GM18867 (cell line): ENCODE measurements at regions not wholly inside any gene's neighbourhood (a gene's known extent, or its start where the extent isn't known, plus 50 kb on each side); places are given as distances from the start of the nearest gene placed in this dataset.
"Not testable (repeated sequence)": the region's sequence is repeated elsewhere in the genome, so short reads cannot be mapped to it uniquely, and the experiment has no call there.

Experiments
- ATAC-seq: cut with Tn5 transposase; IDR thresholded peaks from one replicate; pipeline ENCODE4 v1.9.1; 2021; ENCODE audit warnings: mild to moderate bottlenecking, moderate library complexity; ENCODE audit not compliant: unreplicated experiment

DNA sequence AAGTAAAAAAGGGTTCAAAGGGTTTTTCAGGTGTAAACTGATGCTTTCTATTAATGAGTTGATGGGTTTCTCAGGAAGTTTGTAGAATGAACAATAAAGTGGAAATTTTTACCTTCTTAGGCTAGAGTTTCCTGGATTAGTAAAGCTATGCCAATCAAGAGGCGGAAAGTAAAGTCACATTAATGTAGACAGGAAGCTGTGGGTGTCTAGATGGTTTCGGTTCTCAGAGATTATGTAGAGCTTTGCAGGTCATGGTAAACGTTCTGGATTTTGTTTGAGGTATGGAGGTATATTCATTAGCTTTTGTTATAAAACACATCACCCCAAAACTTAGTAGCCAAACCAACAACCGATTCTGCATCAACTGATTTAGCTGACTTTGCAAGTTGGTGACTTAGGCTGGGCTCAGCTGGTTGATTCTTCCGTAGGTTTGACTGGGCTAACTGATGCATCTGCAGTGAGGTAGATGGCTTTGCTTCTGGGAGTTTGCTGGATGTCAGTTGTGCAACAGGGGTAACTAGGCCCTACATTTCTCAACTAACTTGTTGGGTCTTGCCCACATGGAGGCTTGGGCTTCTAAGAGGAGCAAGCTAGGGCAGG is 273.8 kb downstream of the MSX2 start:
- no peak for ATAC-seq

DNA sequence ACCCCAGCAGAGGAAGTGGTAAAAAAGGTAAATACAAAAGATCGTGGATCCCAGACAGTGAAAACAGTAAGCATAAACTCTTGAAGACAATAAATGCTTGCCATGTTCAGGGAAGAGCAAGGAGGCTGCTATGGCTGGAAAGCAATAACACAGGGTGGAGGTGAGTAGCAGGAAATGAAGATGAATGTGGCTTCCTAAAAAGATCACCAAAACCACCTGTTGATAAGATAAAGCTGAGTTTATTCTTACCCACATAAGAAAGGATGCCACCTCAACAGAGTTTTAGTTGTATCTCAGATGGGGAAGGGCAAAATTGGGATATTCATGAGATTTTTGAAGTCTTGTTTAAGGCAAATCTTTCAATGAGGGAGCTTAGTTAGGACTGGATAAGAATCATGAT is 273.3 kb downstream of the MSX2 start:
- ATAC-seq: no peak

DNA sequence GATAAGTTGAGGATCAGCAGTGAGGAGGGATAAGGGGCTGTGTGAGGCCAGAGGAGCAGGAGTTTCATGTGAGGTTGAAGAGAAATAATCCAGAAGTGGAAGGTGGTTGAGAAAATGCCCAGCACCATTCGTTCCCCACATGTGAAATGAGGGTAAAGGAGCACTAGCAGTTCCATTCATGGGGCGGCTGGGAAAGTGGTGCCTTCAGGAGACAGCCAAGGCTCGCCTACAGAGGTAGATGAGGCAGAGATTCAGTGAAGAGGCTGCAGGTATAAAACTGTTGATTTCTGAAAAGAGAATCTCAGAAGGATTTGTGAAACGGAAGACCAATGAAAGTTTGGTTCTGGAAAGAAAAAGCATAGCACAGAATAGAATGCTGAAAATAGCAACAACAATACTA is 272.6 kb downstream of the MSX2 start:
- ATAC-seq: no peak

DNA sequence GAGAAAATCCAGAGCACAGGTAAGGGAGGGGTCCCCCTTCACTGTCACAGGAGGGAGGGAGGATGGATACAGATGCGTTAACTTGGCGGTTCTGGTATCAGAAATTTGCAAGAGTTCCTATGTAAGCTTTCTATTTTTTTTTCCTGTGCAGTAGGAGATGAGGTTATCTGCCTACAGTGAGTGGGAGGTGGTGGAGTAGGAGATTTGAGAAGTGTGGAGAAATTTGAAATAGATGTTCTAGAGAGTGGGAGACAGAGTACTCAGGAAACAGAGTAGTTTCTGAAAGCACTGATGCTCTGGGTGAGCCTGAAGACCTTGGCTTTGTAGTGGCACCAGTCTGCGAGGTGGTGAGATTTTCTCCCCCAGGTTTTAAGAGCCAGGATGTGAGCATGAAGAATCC is 271.4 kb downstream of the MSX2 start:
- no peak for ATAC-seq

DNA sequence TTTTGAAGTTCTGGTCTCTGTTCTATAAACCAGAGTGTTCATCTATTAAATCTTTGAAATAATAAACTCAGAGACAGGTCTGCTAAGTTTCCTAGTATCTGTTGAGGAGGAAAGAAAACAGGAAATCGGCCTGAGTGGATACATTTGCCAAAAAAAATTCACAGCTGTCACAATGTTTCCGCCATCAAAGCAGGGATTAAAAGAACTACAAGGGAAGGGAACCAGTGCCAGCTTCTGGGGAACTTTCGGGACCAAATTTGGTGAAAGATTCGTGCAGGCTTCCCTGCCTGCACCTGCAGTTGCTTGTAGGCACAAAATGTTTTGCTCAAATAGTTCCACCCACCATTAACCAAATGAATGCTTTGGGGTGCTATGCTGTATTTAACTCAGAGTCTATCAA is 267.5 kb downstream of the MSX2 start:
- no peak for ATAC-seq

DNA sequence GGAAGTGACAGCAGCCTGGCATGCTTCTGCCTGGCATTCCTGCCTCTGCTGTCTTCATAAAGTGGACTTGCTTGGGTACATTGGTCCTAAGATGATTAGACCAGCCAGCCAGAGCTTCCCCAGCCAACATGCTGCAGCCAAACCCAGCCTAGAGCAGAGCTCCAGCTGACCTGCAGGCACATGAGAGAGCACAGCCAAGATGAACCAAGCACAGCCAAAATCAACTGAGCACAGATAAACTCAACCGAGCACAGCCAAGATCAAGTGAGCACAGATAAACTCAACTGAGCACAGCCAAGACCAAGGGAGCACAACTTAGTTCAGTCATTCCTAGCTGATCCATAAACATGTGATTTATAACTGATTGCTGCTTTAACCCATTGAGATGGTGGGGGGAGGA is 266.5 kb downstream of the MSX2 start:
- no peak for ATAC-seq

DNA sequence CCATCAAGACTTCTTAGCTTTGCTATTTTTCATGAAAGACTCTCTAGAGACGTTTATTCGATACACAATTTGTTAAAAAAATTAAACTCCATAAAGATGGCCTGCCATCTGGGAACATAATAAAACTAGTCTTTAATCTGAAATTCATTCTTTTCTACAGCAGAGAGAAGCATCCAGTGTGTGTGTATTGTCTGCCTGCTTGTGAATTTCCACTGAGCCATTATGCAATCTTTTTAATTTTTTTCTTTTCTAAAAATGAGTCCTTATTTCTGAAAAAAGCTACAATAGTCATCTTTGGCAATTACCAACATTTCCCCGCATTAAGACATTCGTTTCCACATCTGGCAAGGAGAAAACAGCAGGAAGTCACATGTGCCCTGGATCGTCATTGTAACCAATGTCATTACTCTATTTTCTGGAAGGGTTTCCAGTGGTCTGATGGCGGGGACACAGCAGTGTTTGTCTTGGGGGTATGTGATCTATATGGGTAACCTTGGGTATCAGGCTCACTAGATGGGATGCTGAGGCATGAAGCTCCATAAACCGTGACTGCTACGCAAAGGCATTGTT is 263.1 kb downstream of the MSX2 start:
- no peak for ATAC-seq

DNA sequence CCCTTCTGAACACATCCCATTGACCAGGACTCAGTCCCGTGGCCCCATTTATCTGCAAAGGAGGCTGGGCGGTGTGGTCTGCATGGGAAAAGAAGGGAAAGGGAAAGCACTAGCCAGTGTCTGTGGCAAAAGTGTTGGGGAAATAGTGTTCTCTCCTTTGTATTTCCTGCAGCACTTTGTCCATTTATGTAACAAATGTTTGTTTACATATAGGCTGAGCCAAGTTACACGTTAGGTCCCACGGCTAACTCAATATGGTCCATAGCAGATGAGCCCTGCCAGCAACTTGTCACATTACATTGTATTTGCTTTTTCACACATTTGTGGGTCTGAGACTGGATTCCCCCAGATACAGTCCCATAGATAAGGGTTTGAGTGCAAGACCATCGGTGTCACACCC is 260.5 kb downstream of the MSX2 start:
- ATAC-seq: no peak

DNA sequence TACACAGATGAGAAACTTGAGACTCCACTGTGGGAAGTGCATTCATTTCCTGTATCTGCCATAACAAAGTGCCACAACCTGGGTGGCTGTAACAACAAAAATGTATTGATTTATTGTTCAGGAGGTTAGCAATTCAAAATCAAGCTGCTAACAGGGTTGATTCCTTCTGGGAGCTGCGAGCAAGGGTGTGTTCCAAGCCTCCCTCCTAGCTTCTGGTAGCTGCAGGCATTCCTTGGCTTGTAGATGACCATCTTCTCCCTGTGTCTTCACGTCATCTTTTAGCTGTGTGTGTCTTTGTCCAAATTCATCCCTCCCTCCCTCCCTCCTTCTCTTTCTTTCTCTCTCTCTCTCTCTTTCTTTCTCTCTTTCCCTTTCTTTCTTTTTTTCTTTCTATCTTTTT is 258.1 kb downstream of the MSX2 start:
- ATAC-seq: no peak

DNA sequence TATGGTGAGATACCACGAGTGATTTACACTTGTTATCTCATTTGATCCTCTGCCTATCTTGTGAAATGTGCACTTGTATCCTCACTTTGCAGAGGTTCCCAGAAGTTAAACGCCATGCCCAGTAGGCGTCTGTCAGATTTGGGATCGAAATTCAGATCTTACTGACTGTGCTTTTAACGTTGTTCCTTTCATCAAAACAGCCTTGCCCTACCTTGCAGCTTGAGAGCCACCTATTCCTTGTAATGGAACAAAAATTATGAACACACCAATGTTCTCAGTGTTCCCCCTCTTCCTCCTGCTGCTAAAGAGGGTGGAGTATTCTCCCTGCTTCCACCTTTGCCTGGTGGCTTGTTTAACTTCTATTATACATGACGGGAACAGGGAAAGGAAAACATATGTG is 257.0 kb downstream of the MSX2 start:
- ATAC-seq: no peak

DNA sequence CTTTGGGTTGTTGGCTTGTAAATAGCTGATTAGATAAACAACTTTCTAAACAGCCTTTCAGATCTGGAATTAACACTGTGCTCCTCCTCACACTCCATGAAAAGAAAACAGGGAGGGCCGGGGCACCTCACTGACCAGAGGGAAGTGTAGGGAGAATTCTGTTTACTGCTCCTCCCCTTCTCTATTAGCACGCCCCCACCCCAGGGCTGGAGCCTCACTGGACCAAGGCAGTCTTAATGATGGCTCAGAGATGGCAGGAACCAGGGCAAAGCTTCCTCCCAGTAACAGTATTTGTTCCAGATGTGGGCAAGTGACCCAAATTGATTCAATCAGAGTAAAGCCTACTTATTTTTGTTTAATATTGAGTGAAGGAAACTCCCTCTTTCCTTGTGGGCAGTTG is 256.6 kb downstream of the MSX2 start:
- ATAC-seq: no peak

DNA sequence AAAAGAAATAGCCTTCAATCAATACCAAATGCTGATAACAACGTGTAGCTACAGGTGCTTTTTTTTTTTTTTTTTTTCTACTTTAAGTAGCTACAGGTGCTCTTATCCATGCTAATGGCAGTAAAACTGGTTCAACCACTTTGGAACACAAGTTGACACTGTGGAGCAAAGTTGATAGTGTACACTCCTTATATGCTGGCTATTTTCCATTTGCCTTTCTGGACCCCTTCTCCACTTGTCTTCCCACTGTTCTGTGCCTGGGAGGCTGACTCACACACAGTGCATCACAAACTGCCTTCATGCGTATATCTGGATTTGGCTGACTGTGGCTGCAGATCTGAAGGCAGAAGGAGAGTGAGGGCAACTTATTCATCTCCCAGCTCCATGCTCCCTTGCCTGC is 247.9 kb downstream of the MSX2 start:
- no peak for ATAC-seq

DNA sequence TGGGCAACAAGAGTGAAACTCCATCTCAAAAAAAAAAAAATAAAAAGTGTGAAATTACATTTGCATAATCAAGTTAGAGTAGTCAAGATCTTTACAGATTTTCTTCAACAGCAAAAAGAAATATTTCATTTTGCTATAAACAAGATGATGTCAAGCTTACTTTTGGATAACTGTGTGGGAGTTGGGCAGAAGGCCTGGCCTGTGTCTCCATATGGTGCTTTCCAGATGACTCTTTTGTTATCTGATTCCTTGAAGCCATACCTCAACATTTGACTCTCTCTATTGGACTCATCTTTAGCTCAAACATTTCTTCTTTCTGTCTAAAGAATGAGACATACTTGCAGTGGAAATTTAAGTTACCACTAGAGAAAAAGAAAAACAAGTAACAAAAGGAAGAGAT is 246.8 kb downstream of the MSX2 start:
- no peak for ATAC-seq

DNA sequence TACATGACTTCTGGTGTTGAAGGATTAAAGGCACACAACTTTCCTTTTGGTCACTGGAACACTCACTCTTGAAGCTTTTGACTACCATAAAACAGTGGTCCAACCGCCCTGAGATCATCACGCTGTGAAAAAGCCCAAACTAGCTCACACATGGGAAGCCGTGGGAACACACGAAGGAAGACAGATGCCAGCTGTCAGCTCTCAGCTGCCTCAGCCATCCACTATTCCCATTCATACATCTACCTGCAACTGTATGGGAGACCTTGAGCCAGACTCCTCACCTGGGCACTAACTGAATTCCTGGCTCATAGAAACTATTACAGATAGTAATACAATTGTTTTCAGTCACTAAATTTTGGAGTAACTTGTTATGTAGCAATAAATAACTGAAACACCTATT is 246.1 kb downstream of the MSX2 start:
- ATAC-seq: no peak

DNA sequence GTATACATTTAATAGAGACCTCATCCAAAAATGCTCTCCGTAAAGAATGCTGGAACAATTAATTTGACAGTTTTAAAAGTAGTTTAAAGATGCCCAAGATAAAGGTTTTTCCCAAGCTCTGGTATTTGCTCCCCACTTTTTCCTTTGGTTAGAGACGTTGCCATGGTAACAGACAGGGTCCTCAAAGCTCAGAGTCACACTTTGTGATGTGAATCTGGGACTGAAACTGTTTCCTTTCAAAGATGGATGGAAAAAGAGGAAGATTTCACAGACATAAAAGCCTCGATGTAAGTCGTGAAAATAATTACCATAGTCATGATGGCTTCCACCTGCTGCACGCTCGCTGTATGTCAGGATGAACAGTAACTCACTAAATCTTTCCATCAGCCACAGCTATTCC is 229.5 kb downstream of the MSX2 start:
- no peak for ATAC-seq

DNA sequence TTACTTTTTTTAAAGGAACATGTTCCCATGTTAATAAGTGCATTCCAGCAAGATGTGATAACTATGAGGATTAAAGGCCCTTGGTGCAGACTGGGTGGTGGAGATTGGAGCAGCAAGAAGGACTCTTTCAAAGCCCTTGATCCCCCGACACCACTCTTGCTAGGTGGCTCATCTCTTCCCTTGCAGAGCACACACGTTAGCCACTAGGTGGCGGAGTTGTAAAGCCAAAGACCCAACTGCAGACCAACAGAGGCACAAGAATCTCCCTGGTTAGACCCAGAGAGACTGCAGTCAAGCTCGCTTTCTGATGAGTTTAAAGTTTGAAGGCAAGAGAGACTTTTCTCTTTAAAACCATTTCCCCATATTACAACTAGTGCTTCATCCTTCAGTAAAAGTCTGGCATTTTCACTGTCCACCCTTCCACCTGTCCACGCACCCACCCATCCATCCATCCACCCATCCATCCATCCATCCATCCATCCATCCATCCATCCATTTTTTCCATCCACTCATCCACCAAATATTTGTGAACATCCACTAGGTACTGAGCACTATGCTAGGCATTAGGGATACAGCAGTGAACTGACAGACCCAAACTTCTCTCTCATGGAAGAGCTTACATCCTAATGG is 226.9 kb downstream of the MSX2 start:
- peak; percentile 71 for ATAC-seq

DNA sequence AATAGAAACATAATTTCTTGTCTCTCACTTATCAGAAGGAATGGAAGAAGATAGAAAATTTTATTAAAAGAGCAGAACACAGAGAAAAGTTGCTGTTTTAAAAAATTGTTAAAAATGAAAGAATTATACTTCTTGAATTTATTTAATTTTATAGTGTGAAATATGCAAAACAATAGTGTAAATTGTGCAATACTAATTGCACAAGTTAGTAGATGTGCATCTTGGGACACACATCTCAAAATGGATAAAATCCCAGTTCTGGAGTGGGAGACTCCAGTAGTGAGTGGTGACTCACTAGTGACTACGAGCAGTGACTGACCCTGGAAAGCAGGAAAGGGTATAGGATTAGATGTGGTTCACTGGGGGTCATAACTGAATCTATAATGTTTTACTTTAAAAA is 223.2 kb downstream of the MSX2 start:
- ATAC-seq: no peak

DNA sequence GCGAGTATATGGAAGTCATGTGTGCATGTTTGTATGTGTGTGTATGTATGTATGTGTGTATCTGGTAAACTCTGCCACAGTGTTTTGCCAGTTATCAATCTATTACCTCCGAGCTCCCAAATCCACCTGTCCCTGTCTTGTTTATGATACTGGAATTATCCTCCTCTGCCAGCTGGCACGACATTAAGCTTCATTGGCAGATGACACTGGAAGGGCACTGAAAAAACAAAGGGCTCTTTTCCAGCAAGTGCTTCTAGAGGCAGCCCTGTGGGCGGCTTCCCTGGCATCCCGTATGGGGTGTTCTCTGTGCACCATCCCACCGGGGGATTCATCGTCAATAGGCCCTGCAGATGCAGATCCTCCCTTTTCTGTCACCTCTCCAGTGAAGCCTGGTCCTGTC is 221.5 kb downstream of the MSX2 start:
- no peak for ATAC-seq

DNA sequence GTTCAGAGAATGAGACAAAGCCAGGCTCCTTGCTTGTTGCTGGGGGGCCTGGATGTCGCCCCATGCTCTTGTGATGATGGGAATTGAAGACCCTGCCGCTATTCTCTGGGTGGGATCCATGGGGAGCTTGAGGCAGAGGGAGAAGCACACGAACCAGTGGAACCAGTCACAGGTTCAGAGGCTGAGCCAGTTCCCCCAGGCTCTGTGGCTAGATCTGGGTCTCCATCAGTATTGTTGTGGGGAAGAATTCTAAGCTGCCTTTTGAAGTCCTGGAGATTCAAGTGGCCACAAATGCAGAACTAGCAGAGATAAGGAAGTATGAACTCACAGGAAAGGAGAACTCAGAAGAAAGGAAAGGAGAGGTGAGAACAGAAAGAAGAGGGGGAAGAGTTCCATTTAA is 219.4 kb downstream of the MSX2 start:
- no peak for ATAC-seq

DNA sequence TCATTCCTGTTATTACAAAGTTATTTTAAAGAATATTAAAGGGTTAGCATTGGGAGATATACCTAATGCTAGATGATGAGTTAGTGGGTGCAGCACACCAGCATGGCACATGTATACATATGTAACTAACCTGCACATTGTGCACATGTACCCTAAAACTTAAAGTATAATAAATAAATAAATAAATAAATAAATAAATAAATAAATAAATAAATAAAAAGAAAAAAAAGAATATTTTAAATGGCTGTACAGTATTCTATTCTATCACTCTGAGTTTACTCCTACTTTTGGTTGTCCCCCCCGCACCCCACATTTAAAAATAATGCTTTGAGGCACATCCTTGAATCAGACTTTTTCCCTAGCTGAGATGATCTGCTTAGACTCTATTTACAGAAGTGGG is 218.6 kb downstream of the MSX2 start:
- ATAC-seq: not testable (repeated sequence)

DNA sequence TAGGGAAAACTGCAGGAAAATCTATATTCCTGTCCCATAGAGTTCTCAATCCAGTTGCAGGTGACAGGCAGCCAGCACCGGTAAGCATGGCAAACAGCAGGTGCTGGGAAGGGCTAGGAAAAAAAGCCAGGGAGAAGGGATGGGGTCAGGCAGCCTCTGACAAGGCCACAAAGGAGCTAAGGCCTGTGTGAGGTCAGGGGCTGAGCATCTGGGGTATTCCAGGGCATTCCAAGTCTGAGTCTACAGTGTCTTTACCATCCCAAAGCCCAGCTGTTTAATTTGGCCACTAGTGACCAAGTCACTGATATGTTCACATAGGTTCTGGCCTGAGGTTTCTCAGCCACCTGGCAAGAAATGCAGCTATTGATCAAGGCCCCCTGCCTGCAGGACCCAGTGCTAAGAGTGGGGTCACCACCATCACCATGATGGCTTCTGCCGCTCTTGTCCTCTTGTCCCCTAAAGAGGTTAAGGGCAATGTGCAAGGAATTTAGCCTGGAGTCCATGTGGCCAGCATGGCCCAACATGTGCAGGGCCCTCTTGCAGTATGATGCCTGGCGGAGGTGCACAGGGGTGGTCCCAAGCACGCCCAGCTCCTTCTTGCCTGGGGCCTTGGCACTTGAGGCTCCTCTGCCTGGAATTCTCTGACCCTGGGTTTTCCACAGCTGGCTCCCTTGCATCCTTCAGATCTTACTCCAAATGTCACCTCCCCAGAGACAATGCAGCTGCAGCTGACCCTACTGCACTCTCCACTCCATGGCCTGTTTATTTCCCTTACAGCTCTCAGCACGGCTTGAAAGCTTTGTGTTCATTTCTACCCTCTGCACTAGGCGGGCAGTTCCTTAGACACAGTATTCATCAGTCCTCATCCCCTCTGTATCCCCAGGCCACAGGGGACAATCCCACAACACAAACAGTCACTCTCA is 213.1 kb downstream of the MSX2 start:
- ATAC-seq: no peak
